DMS53 treated with DMSO at 0.1 percent for 48 hours (cell line): ENCODE measurements at regions not wholly inside any gene's neighbourhood (a gene's known extent, or its start where the extent isn't known, plus 50 kb on each side); places are given as distances from the start of the nearest gene placed in this dataset.
"Not testable (repeated sequence)": the region's sequence is repeated elsewhere in the genome, so short reads cannot be mapped to it uniquely, and the experiment has no call there.

ENCODE experiments used
- DNase-seq: peaks from one replicate; lab custom pipeline; 2025; ENCODE audit not compliant: unreplicated experiment; lab: John Stamatoyannopoulos, UW

- DNase-seq = no peak
Measured at GRCh38 chr6:169145496-169145895, 108.2 kb downstream of the THBS2 start.

- DNase-seq = no peak
Measured at GRCh38 chr6:169144356-169144755, 109.3 kb downstream of the THBS2 start.

GRCh38 chr6:169142538-169142844 is 111.2 kb downstream of the THBS2 start:
- DNase-seq = no peak

- DNase-seq = no peak
Measured at GRCh38 chr6:169141671-169142537, 111.7 kb downstream of the THBS2 start.

GRCh38 chr6:169140986-169141495 is 112.6 kb downstream of the THBS2 start:
- DNase-seq = no peak

GRCh38 chr6:169139179-169139971 is 114.3 kb downstream of the THBS2 start:
- DNase-seq = no peak

GRCh38 chr6:169132352-169132940 is 121.2 kb downstream of the THBS2 start:
- DNase-seq = no peak

- DNase-seq = no peak
Measured at GRCh38 chr6:169131390-169131789, 122.3 kb downstream of the THBS2 start.

GRCh38 chr6:169130113-169130512 is 123.5 kb downstream of the THBS2 start:
- DNase-seq = no peak

GRCh38 chr6:169121013-169121412 is 132.6 kb downstream of the THBS2 start:
- DNase-seq = no peak

GRCh38 chr6:169119669-169120068 is 134.0 kb downstream of the THBS2 start:
- DNase-seq = no peak

- no peak for DNase-seq
Measured at GRCh38 chr6:169118346-169118830, 135.3 kb downstream of the THBS2 start.

GRCh38 chr6:169117663-169118062 is 136.0 kb downstream of the THBS2 start:
- DNase-seq = no peak

- DNase-seq = no peak
Measured at GRCh38 chr6:169115632-169116031, 138.0 kb downstream of the THBS2 start.

GRCh38 chr6:169114632-169115031 is 139.0 kb downstream of the THBS2 start:
- not testable (repeated sequence) for DNase-seq

- no peak for DNase-seq
Measured at GRCh38 chr6:169112483-169113320, 140.9 kb downstream of the THBS2 start.

GRCh38 chr6:169111203-169111602 is 142.4 kb downstream of the THBS2 start:
- no peak for DNase-seq

- no peak for DNase-seq
Measured at GRCh38 chr6:169109411-169110220, 144.0 kb downstream of the THBS2 start.

GRCh38 chr6:169108753-169109152 is 144.9 kb downstream of the THBS2 start:
- no peak for DNase-seq

GRCh38 chr6:169106176-169106575 is 147.5 kb downstream of the THBS2 start:
- DNase-seq = no peak
